ENCODE measurements at regions not wholly inside any gene's neighbourhood (a gene's known extent, or its start where the extent isn't known, plus 50 kb on each side); places are given as distances from the start of the nearest gene placed in this dataset.
"Not testable (repeated sequence)": the region's sequence is repeated elsewhere in the genome, so short reads cannot be mapped to it uniquely, and the experiment has no call there.

- DNase-seq (ENCODE audit: insufficient read length, low spot score) (no peak), FAIRE-seq (no peak)
- no peak for TF ChIP-seq CTCF (IDR thresholded peaks at IDR 0.05; ENCODE audit: insufficient read depth, missing control alignments)
Measured at GRCh38 chr3:18215639-18216038, 209.5 kb downstream of the SATB1 start.

- DNase-seq (ENCODE audit: insufficient read length, low spot score) (no peak), FAIRE-seq (no peak)
Measured at GRCh38 chr3:18211116-18211515, 214.0 kb downstream of the SATB1 start.

GRCh38 chr3:18208856-18209255 lies 216.3 kb downstream of the SATB1 start:
- no peak for DNase-seq (ENCODE audit: insufficient read length, low spot score)

More at GRCh38 chr3:18211116-18211515, 214.0 kb downstream of the SATB1 start:
- TF ChIP-seq CTCF (IDR thresholded peaks at IDR 0.05; ENCODE audit: insufficient read depth, missing control alignments) = no peak

GRCh38 chr3:18208091-18208490 lies 217.0 kb downstream of the SATB1 start:
- no peak for TF ChIP-seq CTCF (IDR thresholded peaks at IDR 0.05; ENCODE audit: insufficient read depth, missing control alignments)
- FAIRE-seq = no peak
- DNase-seq (ENCODE audit: insufficient read length, low spot score) = no peak

More at GRCh38 chr3:18208856-18209255, 216.3 kb downstream of the SATB1 start:
- no peak for FAIRE-seq
- TF ChIP-seq CTCF (IDR thresholded peaks at IDR 0.05; ENCODE audit: insufficient read depth, missing control alignments) = no peak

- FAIRE-seq = no peak
- no peak for DNase-seq (ENCODE audit: insufficient read length, low spot score)
- TF ChIP-seq CTCF (IDR thresholded peaks at IDR 0.05; ENCODE audit: insufficient read depth, missing control alignments) = no peak
Measured at GRCh38 chr3:18207226-18207625, 217.9 kb downstream of the SATB1 start.

- not testable (repeated sequence) for FAIRE-seq; DNase-seq (ENCODE audit: insufficient read length, low spot score)
Measured at GRCh38 chr3:18205701-18206100, 219.4 kb downstream of the SATB1 start.

- FAIRE-seq (no peak), DNase-seq (ENCODE audit: insufficient read length, low spot score) (no peak)
Measured at GRCh38 chr3:18201315-18201714, 223.8 kb downstream of the SATB1 start.

More at GRCh38 chr3:18201315-18201714, 223.8 kb downstream of the SATB1 start:
- no peak for TF ChIP-seq CTCF (IDR thresholded peaks at IDR 0.05; ENCODE audit: insufficient read depth, missing control alignments)

All from D721Med (cell line).